CD4-positive, alpha-beta T cell (primary cell): ENCODE measurements at regions not wholly inside any gene's neighbourhood (a gene's known extent, or its start where the extent isn't known, plus 50 kb on each side); places are given as distances from the start of the nearest gene placed in this dataset.

ENCODE experiments used
- ATAC-seq: fragments of 200-7000 bp; cut with Tn5 transposase; one replicate; pipeline ENCODE4 v1.10.0; 2022; ENCODE audit warnings: mild to moderate bottlenecking; ENCODE audit not compliant: poor library complexity
- CTCF ChIA-PET: fragments of 350-600 bp; sonication (Branson Sonifier 250); formaldehyde crosslinking; loops from one replicate; lab custom pipeline; 2021; ENCODE audit warnings: antibody characterized with exemption, inconsistent platforms; lab: Charles Lee
- POLR2A ChIA-PET: fragments of 350-600 bp; sonication (Branson Sonifier 250); formaldehyde crosslinking; loops from one replicate; lab custom pipeline; 2021; ENCODE audit warnings: antibody characterized with exemption, inconsistent platforms; lab: Charles Lee
- DNase-seq, 14 experiments: peaks; one replicate each; pipeline ENCODE4 v3.0.0-alpha.2; 2013 to 2020; ENCODE audit warnings: mixed read lengths in 2 of 14
- H3K27ac ChIP-seq, 2 donors: one replicate each; pipeline versions ENCODE4 v1.5.1 to v1.7.0; 2013; ENCODE audit warnings: low read length in 2 of 2, low read depth in 1 of 2, mild to moderate bottlenecking in 1 of 2
- H3K27me3 ChIP-seq, 2 experiments: 1 replicate in 1 of 2; 2 replicates in 1 of 2; pipeline versions ENCODE4 v1.6.1 to v1.7.0; 2013; ENCODE audit warnings: low read length in 2 of 2, control low read depth in 1 of 2, mild to moderate bottlenecking in 1 of 2, moderate library complexity in 1 of 2; ENCODE audit not compliant: insufficient read depth in 2 of 2, control insufficient read depth in 1 of 2
- H3K36me3 ChIP-seq: one replicate; pipeline ENCODE4 v1.6.1; 2013; ENCODE audit warnings: low read length, control low read depth; ENCODE audit not compliant: insufficient read depth
- H3K4me1 ChIP-seq: one replicate; pipeline ENCODE4 v1.6.1; 2013; ENCODE audit warnings: low read length, control low read depth; ENCODE audit not compliant: insufficient read depth
- H3K4me3 ChIP-seq: one replicate; pipeline ENCODE4 v1.5.1; 2013; ENCODE audit warnings: mild to moderate bottlenecking, low read length, moderate library complexity
- H3K9me3 ChIP-seq, 2 experiments: 1 replicate in 1 of 2; 2 replicates in 1 of 2; pipeline versions ENCODE4 v1.6.1 to v1.7.0; 2013; ENCODE audit warnings: low read length in 2 of 2, mild to moderate bottlenecking in 2 of 2, control low read depth in 1 of 2, moderate library complexity in 1 of 2; ENCODE audit not compliant: control insufficient read depth in 1 of 2, insufficient read depth in 1 of 2
- H3K27ac Mint-ChIP-seq: one replicate; pipeline ENCODE4 v1.8.0; 2020; ENCODE audit warnings: mixed read lengths
- H3K27me3 Mint-ChIP-seq: one replicate; pipeline ENCODE4 v1.8.0; 2021; ENCODE audit warnings: mixed read lengths
- H3K36me3 Mint-ChIP-seq: one replicate; pipeline ENCODE4 v1.8.0; 2021; ENCODE audit warnings: low read depth, mixed read lengths
- H3K4me1 Mint-ChIP-seq: one replicate; pipeline ENCODE4 v1.8.0; 2021; ENCODE audit warnings: low read depth, mixed read lengths
- H3K4me3 Mint-ChIP-seq: one replicate; pipeline ENCODE4 v1.8.0; 2020; ENCODE audit warnings: mild to moderate bottlenecking, mixed read lengths
- H3K9me3 Mint-ChIP-seq: one replicate; pipeline ENCODE4 v1.8.0; 2020; ENCODE audit warnings: mixed read lengths
- CTCF ChIP-seq: fragments of 200-600 bp; IDR thresholded peaks from one replicate; pipeline ENCODE4 v1.8.0; 2022; ENCODE audit warnings: antibody characterized with exemption, mild to moderate bottlenecking
- intact Hi-C, 2 experiments: fragments of 100-400 bp; cut with DNase I in 1 of 2; cut with micrococcal nuclease in 1 of 2; formaldehyde crosslinking; loops; one replicate each; pipeline versions ENCODE4 v1.15.1 to v1.9.0; 2023 to 2025; cut with DNase I, micrococcal nuclease

GRCh38 chr3:44041726-44042125, 200.0 kb upstream of the TOPAZ1 start:
- Mint-ChIP-seq H3K4me1 (no peaks in the 10 kb centered on the region), H3K27ac (no peak overlapping the region), H3K36me3 (no peaks in the 10 kb centered on the region), H3K27me3 (peaks cover 8% of the 10 kb centered on the region), H3K4me3 (no peak overlapping the region), H3K9me3 (no peaks in the 10 kb centered on the region)
- TF ChIP-seq CTCF: no peak
- Histone ChIP-seq H3K9me3 (no peaks in the 10 kb centered on the region), H3K4me1 (no peaks in the 10 kb centered on the region), H3K27ac (no peak overlapping the region), H3K27me3 (peaks cover 4 to 12% of the 10 kb centered on the region in 2 experiments), H3K4me3 (no peak overlapping the region), H3K36me3 (no peaks in the 10 kb centered on the region)
- DNase-seq (no peak), ATAC-seq (no peak)
- intact Hi-C loops: no loop called here
- ChIA-PET CTCF (no interaction called here), POLR2A (no interaction called here)

GRCh38 chr3:44042772-44043171, 198.9 kb upstream of the TOPAZ1 start:
- Histone ChIP-seq H3K27ac (no peak overlapping the region), H3K36me3 (no peaks in the 10 kb centered on the region), H3K4me3 (no peak overlapping the region), H3K9me3 (no peaks in the 10 kb centered on the region), H3K4me1 (no peaks in the 10 kb centered on the region), H3K27me3 (peaks cover 4 to 5% of the 10 kb centered on the region in 2 experiments)
- CTCF ChIA-PET: no interaction called here
- Mint-ChIP-seq H3K36me3 (no peaks in the 10 kb centered on the region), H3K27ac (no peak overlapping the region), H3K27me3 (peaks cover 13% of the 10 kb centered on the region), H3K9me3 (no peaks in the 10 kb centered on the region), H3K4me3 (no peak overlapping the region), H3K4me1 (no peaks in the 10 kb centered on the region)
- no peak for ATAC-seq
- intact Hi-C loops: no loop called here
- no peak for DNase-seq
- TF ChIP-seq CTCF: no peak
- POLR2A ChIA-PET: no interaction called here

GRCh38 chr3:44045476-44046275, 196.0 kb upstream of the TOPAZ1 start:
- Mint-ChIP-seq H3K4me3 (no peak overlapping the region), H3K4me1 (no peaks in the 10 kb centered on the region), H3K27ac (no peak overlapping the region), H3K36me3 (no peaks in the 10 kb centered on the region), H3K9me3 (no peaks in the 10 kb centered on the region), H3K27me3 (peaks cover 8% of the 10 kb centered on the region)
- TF ChIP-seq CTCF: no peak
- peak in 4 of 14 experiments; percentile 9 to 62 (median 38) for DNase-seq
- no peaks in the 10 kb centered on the region for H3K9me3 ChIP-seq
- H3K4me1 ChIP-seq: no peaks in the 10 kb centered on the region
- CTCF ChIA-PET: no interaction called here
- no peaks in the 10 kb centered on the region for H3K36me3 ChIP-seq
- POLR2A ChIA-PET: no interaction called here
- H3K27ac ChIP-seq: no peak overlapping the region
- H3K4me3 ChIP-seq: no peak overlapping the region
- intact Hi-C loops: no loop called here
- H3K27me3 ChIP-seq: no peaks in the 10 kb centered on the region
- ATAC-seq: no peak
